ENCODE measurements at regions not wholly inside any gene's neighbourhood (a gene's known extent, or its start where the extent isn't known, plus 50 kb on each side); places are given as distances from the start of the nearest gene placed in this dataset.

DNA sequence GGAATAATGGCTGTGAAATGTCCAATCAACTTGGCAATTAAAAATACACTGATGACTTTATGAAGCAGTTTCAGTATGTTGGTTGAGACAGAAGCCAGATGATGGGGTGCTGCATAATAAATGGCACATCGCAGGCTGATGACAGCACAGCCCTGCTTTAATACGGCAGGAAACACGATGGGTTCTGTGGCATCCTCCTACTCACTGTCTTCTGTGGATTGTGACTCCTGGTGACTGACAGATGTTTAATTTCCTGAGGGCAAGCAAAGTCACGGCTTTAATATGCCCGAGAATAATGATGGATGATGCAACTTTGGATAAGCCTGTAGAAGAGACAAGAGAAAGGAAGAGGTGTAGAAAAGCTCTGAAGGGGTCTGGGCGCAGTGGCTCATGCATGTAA lies 295.4 kb downstream of the TRIML1 start:
- TF ChIP-seq, protein P1, sequence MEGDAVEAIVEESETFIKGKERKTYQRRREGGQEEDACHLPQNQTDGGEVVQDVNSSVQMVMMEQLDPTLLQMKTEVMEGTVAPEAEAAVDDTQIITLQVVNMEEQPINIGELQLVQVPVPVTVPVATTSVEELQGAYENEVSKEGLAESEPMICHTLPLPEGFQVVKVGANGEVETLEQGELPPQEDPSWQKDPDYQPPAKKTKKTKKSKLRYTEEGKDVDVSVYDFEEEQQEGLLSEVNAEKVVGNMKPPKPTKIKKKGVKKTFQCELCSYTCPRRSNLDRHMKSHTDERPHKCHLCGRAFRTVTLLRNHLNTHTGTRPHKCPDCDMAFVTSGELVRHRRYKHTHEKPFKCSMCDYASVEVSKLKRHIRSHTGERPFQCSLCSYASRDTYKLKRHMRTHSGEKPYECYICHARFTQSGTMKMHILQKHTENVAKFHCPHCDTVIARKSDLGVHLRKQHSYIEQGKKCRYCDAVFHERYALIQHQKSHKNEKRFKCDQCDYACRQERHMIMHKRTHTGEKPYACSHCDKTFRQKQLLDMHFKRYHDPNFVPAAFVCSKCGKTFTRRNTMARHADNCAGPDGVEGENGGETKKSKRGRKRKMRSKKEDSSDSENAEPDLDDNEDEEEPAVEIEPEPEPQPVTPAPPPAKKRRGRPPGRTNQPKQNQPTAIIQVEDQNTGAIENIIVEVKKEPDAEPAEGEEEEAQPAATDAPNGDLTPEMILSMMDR (IDR thresholded peaks at IDR 0.05; ENCODE audit: low read depth, low read length): no peak
- TF ChIP-seq EZH2phosphoT487 (IDR thresholded peaks at IDR 0.05; ENCODE audit: low read depth): no peak
